Kidney tubule cell (primary cell): ENCODE measurements at regions not wholly inside any gene's neighbourhood (a gene's known extent, or its start where the extent isn't known, plus 50 kb on each side); places are given as distances from the start of the nearest gene placed in this dataset.

Experiments
- DNase-seq: peaks from one replicate; pipeline ENCODE4 v3.0.0-alpha.2; 2018; ENCODE audit warnings: low spot score

DNA sequence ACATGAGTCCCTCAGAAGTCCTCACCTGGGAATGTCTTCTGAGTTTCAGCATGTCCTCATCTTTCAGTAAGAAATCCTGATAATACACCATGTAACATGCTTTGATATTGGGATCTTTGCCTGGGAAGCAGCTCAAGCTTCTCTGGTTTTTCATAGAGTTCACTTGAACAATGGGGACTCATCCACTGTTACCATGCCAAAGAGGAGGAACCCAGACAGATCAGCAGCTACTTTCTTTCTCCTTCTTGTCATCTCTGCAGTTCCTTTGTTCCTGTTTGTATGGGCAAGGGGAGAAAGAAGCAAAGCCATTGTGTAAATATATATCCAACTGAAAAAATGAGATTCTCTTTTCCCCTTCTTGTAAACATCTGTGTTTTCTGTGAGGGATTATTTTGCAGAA, 450.6 kb upstream of the HS3ST5 start:
- no peak for DNase-seq

GRCh38 chr6:114785235-114786127, 442.7 kb upstream of the HS3ST5 start:
- DNase-seq: peak; percentile 9

- no peak for DNase-seq
These were observed 441.0 kb upstream of the HS3ST5 start for GRCh38 chr6:114783783-114784182.

DNA sequence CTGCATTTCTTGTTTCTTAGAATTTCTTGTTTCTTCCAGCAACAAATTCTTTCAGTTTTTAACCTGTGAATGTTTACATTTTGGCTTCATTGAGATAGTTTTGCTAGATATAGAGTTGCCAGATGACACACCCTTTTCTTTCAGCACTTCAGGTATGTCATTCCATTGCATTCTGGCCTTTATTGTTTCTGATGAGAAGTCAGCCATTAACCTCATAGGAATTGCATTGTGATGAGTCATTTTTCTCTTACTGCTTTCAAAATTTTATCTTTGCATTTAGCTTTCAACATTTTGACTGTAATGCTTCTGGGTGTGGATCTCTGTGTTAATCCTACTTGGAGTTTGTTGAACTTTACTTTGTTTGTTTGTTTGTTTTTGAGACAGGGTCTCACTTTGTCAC, 440.3 kb upstream of the HS3ST5 start:
- DNase-seq: peak; percentile 20

DNA sequence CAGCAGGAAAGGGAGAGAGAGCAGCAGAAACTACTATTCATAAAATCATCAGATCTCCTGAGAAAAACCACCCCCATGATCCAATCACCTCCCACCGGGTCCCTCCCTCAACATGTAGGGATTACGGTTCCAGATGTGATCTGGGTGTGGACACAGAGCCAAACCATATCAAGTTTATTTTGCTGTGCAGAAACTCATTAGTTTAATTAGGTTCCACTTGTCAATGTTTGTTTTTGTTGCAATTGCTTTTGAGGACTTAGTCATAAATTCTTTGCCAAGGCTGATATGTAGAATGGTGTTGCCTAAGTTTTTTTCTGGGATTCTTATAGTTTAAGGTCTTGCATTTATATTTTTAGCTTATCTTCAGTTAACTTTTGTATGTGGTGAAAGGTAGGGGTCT, 422.0 kb upstream of the HS3ST5 start:
- no peak for DNase-seq

DNA sequence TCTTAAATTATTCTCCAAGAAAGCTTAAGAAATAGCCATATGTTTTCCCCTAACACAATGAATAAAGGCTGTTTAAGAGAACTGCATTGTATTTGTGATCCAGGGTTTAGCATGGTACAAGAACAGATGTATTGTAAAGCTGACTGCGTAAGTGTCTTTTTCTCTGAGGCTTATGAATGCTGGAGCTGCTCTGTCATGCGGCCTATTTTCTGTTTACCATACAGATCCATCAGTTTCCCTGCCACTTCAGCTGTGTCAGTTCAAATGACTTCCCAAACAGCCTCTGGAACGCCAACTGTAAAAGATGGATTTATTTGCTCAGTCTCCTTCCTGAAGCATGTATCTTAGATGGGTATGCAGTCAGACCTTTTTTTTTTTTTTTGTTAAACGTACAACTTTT, 419.3 kb upstream of the HS3ST5 start:
- no peak for DNase-seq

- peak; percentile 48 for DNase-seq
These were observed 405.3 kb upstream of the HS3ST5 start for GRCh38 chr6:114747995-114748625.

GRCh38 chr6:114740547-114740946, 397.7 kb upstream of the HS3ST5 start:
- peak; percentile 42 for DNase-seq

- peak; percentile 25 for DNase-seq
These were observed 396.8 kb upstream of the HS3ST5 start for GRCh38 chr6:114739656-114740055.

- peak; percentile 9 for DNase-seq
These were observed 392.4 kb upstream of the HS3ST5 start for GRCh38 chr6:114735025-114735735.

GRCh38 chr6:114733596-114733995, 390.8 kb upstream of the HS3ST5 start:
- DNase-seq: no peak

GRCh38 chr6:114718716-114719270, 376.0 kb upstream of the HS3ST5 start:
- no peak for DNase-seq

DNA sequence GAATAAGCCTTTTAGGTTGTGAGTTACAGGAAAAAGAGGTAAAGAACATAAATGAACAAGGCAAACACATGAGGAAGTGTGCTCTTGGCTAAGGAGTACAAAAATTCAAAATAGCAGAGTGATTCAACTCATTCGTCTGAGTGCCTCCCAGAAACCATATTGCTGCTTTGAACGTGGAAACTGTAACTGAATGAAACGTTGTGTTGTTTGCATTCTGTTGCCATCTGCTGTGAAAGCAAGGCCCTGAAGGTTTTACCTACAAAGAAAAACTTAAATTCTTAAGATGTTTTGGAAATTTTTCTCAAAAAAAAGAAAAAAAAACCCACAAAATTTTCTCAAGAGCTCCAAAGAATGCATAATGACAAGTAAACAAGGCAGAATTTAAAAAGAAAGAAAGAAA, 375.4 kb upstream of the HS3ST5 start:
- no peak for DNase-seq

GRCh38 chr6:114714836-114715507, 372.1 kb upstream of the HS3ST5 start:
- no peak for DNase-seq

DNA sequence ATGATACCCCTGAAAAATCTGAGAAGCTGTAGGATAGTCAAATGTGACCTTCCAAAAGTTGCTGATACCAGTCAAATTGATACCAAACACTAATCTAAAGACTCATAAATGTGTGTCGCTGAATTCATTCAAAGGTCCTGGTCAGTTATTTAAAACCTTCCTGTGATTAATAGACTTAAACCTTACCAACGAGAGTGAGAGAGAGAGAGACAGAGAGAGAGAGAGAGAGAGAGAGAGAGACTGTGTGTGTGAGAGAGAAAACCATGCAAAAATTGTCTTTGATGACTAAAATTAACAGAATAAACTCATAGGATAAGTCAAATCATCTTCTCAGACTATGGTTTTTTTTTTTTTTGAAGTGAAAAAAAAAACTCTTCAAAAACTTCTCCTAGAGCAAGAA, 370.9 kb upstream of the HS3ST5 start:
- no peak for DNase-seq

- DNase-seq: no peak
These were observed 369.4 kb upstream of the HS3ST5 start for GRCh38 chr6:114712129-114712662.

GRCh38 chr6:114707081-114707620, 364.3 kb upstream of the HS3ST5 start:
- DNase-seq: no peak

- no peak for DNase-seq
These were observed 347.8 kb upstream of the HS3ST5 start for GRCh38 chr6:114690625-114691024.

DNA sequence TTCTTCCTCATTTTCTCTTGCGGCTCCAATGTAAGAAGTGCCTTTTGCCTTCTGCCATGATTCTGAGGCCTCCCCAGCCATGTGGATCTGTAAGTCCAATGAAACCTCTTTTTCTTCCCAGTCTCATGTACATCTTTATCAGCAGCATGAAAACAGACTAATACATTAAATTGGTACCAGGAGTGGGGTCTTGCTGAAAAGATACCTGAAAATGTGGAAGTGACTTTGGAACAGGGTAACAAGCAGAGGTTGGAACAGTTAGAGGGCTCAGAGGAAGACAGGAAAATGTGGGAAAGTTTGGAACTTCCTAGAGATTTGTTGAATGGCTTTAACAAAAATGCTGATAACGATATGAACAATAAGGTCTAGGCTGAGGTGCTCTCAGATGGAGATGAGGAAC, 316.7 kb upstream of the HS3ST5 start:
- no peak for DNase-seq

DNA sequence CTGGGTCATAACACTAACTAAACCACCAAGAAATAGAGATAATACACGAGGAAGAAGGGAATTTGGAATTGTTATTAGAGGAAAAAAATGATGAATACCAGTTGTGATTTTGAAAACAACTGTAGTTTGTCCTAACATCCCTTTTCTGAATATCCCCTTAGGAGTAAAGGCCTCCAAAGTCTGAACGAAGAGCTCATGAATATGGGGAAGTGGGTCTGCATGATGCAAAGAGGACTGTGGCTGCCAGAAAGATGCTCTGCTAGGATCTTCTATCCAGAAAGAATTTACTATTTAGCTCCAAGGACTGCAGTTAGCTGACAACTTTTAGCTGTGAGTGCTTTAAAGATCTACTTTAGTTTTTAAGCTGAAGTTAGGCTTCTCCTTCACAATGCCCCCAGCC, 308.8 kb upstream of the HS3ST5 start:
- DNase-seq: no peak

DNA sequence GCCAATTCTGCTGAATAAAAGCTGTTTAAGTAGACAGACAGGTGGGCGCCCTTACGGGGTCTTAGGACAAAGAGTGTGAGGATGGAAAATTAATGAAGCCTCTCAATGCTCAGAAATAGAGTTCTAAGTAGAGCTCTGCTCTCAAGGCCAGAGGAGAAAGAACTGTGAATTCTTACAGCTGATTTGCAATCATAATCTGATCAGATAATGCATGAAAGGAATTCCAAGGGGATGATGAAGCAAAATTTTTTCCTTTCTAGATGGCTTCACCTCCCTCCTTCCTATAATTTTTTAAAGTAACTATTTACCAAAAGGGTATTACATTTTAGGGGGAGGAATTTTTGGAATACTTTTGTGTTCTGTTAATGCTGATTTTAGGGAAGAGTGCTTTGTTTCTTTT, 308.1 kb upstream of the HS3ST5 start:
- no peak for DNase-seq

DNA sequence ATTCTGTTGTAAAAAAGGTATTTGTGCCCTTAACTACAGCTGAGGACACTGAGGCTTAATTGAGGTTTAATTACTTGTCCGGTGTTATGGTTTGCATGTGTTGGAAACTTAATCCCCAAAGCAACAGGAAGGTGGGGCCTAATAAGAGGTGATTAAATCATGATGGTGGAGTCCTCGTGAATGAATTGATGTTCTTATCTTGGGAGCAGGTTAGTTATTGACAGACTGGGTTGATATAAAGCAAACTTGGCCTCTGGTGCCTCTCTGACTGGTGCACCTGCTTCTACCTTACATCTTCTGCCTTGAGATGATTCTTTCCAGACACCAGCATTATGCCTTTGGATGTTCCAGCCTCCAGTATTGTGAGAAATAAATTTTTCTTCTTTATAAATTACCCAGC, 306.5 kb upstream of the HS3ST5 start:
- DNase-seq: no peak
